Gastrocnemius medialis (tissue), 4 donors: ENCODE measurements at regions not wholly inside any gene's neighbourhood (a gene's known extent, or its start where the extent isn't known, plus 50 kb on each side); places are given as distances from the start of the nearest gene placed in this dataset.

ENCODE experiments used
- ATAC-seq, 2 donors: fragments of 150-250 bp; one replicate each; pipeline ENCODE4 v1.9.1; 2016
- DNase-seq, 2 donors: peaks; one replicate each; pipeline ENCODE4 v3.0.0-alpha.2; 2019
- H3K27ac ChIP-seq, 4 donors: fragments of 200-600 bp; sonication (generic); 1 replicate in 1 of 4; 2 replicates in 3 of 4; pipeline ENCODE4 v1.5.1; 2016 to 2018; ENCODE audit warnings: mild to moderate bottlenecking in 2 of 4, moderate library complexity in 1 of 4
- H3K27me3 ChIP-seq, 3 donors: fragments of 200-600 bp; sonication (generic) in 2 of 3; 1 replicate in 1 of 3; 2 replicates in 2 of 3; pipeline versions ENCODE4 v1.5.1 to v1.6.0; 2016 to 2019; ENCODE audit warnings: mild to moderate bottlenecking in 1 of 3, moderate library complexity in 1 of 3
- H3K36me3 ChIP-seq, 2 donors: fragments of 200-600 bp; sonication (generic) in 1 of 2; one replicate each; pipeline ENCODE4 v1.5.1; 2017 to 2018
- H3K4me1 ChIP-seq, 2 donors: fragments of 200-600 bp; sonication (generic) in 1 of 2; one replicate each; pipeline ENCODE4 v1.5.1; 2016 to 2017; ENCODE audit warnings: mild to moderate bottlenecking in 2 of 2
- H3K4me3 ChIP-seq, 4 donors: fragments of 200-600 bp; sonication (generic) in 3 of 4; 1 replicate in 1 of 4; 2 replicates in 3 of 4; pipeline ENCODE4 v1.5.1; 2016 to 2019; ENCODE audit warnings: mild to moderate bottlenecking in 2 of 4
- H3K9me3 ChIP-seq, 3 donors: fragments of 200-600 bp; sonication (generic) in 2 of 3; 1 replicate in 1 of 3; 2 replicates in 2 of 3; pipeline ENCODE4 v1.5.1; 2016 to 2019
- CTCF ChIP-seq, 5 experiments: fragments of 450-650 bp in 3 of 5; fragments of 200-600 bp in 2 of 5; sonication (generic) in 2 of 5; IDR thresholded peaks in 4 of 5; conservative IDR thresholded peaks in 1 of 5; 1 replicate in 4 of 5; 2 replicates in 1 of 5; pipeline ENCODE4 v1.5.1; 2016 to 2019; ENCODE audit warnings: antibody characterized with exemption in 5 of 5, mild to moderate bottlenecking in 3 of 5, moderate library complexity in 3 of 5
- POLR2A ChIP-seq, 2 donors: fragments of 450-650 bp; IDR thresholded peaks; one replicate each; pipeline ENCODE4 v1.6.1; 2017; ENCODE audit warnings: antibody characterized with exemption in 2 of 2, mild to moderate bottlenecking in 2 of 2, moderate library complexity in 2 of 2
- in situ Hi-C, 4 donors: fragments of 200-750 bp; cut with MboI; loops; one replicate each; pipeline versions ENCODE4 v1.15.0 to v1.8.0; 2017; ENCODE audit warnings: low sequenced_read_pairs in 4 of 4
- intact Hi-C: fragments of 100-400 bp; cut with DNase I; formaldehyde crosslinking; loops from one replicate; pipeline ENCODE4 v1.15.1; 2023; ENCODE audit warnings: low total_unique reads

- in situ Hi-C loops: loop anchor here in 1 of 4 donors (25.0 kb wide), 1 partner anchor 1073 kb away; no protein-coding TSS in a partner anchor
- intact Hi-C loops: loop anchor here (10.0 kb wide), 1 partner anchor 60 kb away; no protein-coding TSS in a partner anchor
- H3K36me3 ChIP-seq: no peaks in the 10 kb centered on the region
- H3K4me1 ChIP-seq: no peaks in the 10 kb centered on the region
- no peak for TF ChIP-seq CTCF (IDR thresholded peaks at IDR 0.05 in 4 of 5, conservative IDR thresholded peaks at IDR 0.05 in 1 of 5)
- TF ChIP-seq POLR2A (IDR thresholded peaks at IDR 0.05): no peak
- no peaks in the 10 kb centered on the region for H3K9me3 ChIP-seq
- no peaks in the 10 kb centered on the region for H3K27me3 ChIP-seq
- ATAC-seq (no peak), DNase-seq (no peak)
- H3K27ac ChIP-seq: no peak overlapping the region
- H3K4me3 ChIP-seq: no peak overlapping the region
Measured at GRCh38 chr17:71464751-71465150, 656.1 kb upstream of the SOX9 start.

GRCh38 chr17:71467719-71468118, 653.1 kb upstream of the SOX9 start:
- TF ChIP-seq POLR2A (IDR thresholded peaks at IDR 0.05): no peak
- TF ChIP-seq CTCF (IDR thresholded peaks at IDR 0.05 in 4 of 5, conservative IDR thresholded peaks at IDR 0.05 in 1 of 5): no peak
- Histone ChIP-seq H3K4me1 (no peaks in the 10 kb centered on the region), H3K4me3 (no peak overlapping the region), H3K27ac (no peak overlapping the region), H3K36me3 (no peaks in the 10 kb centered on the region), H3K9me3 (no peaks in the 10 kb centered on the region), H3K27me3 (no peaks in the 10 kb centered on the region)
- in situ Hi-C loops: loop anchor here in 1 of 4 donors (25.0 kb wide), 1 partner anchor 1070 kb away; no protein-coding TSS in a partner anchor
- DNase-seq (no peak), ATAC-seq (no peak)
- intact Hi-C loops: loop anchor here (10.0 kb wide), 1 partner anchor 57 kb away; no protein-coding TSS in a partner anchor

- DNase-seq (no peak), ATAC-seq (no peak)
- intact Hi-C loops (no loop called here), in situ Hi-C loops (loop anchor here in 1 of 4 donors (25.0 kb wide), 1 partner anchor 1067 kb away; no protein-coding TSS in a partner anchor)
- no peaks in the 10 kb centered on the region for H3K27me3 ChIP-seq
- H3K4me3 ChIP-seq: no peak overlapping the region
- H3K36me3 ChIP-seq: no peaks in the 10 kb centered on the region
- H3K27ac ChIP-seq: no peak overlapping the region
- no peaks in the 10 kb centered on the region for H3K4me1 ChIP-seq
- no peaks in the 10 kb centered on the region for H3K9me3 ChIP-seq
- TF ChIP-seq POLR2A (IDR thresholded peaks at IDR 0.05): no peak
- TF ChIP-seq CTCF (IDR thresholded peaks at IDR 0.05 in 4 of 5, conservative IDR thresholded peaks at IDR 0.05 in 1 of 5): no peak
Measured at GRCh38 chr17:71470062-71470461, 650.8 kb upstream of the SOX9 start.

- Histone ChIP-seq H3K27me3 (no peaks in the 10 kb centered on the region), H3K9me3 (no peaks in the 10 kb centered on the region), H3K36me3 (no peaks in the 10 kb centered on the region), H3K27ac (no peak overlapping the region), H3K4me1 (no peaks in the 10 kb centered on the region), H3K4me3 (no peak overlapping the region)
- in situ Hi-C loops (loop anchor here in 1 of 4 donors (25.0 kb wide), 1 partner anchor 1064 kb away; no protein-coding TSS in a partner anchor), intact Hi-C loops (loop anchor here (1.0 to 2.0 kb wide), 2 partner anchors 646 to 1067 kb away; no protein-coding TSS in a partner anchor)
- ATAC-seq: peak in 1 of 2 donors; percentile 71
- peak; percentile 20 to 57 (median 32) for TF ChIP-seq CTCF (IDR thresholded peaks at IDR 0.05 in 4 of 5, conservative IDR thresholded peaks at IDR 0.05 in 1 of 5)
- no peak for TF ChIP-seq POLR2A (IDR thresholded peaks at IDR 0.05)
- no peak for DNase-seq
Measured at GRCh38 chr17:71472809-71473789, 647.7 kb upstream of the SOX9 start.
